Vagina (tissue), 2 donors: ENCODE measurements at regions not wholly inside any gene's neighbourhood (a gene's known extent, or its start where the extent isn't known, plus 50 kb on each side); places are given as distances from the start of the nearest gene placed in this dataset.

Experiments
- POLR2A ChIP-seq, 2 donors: fragments of 450-650 bp; IDR thresholded peaks; one replicate each; pipeline ENCODE4 v1.6.1; 2017; ENCODE audit warnings: antibody characterized with exemption in 2 of 2, mild to moderate bottlenecking in 2 of 2, moderate library complexity in 2 of 2
- POLR2AphosphoS5 ChIP-seq, 2 donors: sonication (generic); formaldehyde crosslinking; IDR thresholded peaks; one replicate each; pipeline ENCODE4 v1.9.0; 2017; ENCODE audit warnings: antibody characterized with exemption in 2 of 2, mild to moderate bottlenecking in 2 of 2, low read depth in 1 of 2; ENCODE audit not compliant: insufficient read depth in 1 of 2
- TF ChIP-seq, protein P1 (sequence below), 3 experiments: fragments of 450-650 bp in 2 of 3; fragments of 200-600 bp in 1 of 3; sonication (generic) in 1 of 3; IDR thresholded peaks; one replicate each; pipeline ENCODE4 v1.5.1; 2017 to 2019; ENCODE audit warnings: antibody characterized with exemption in 3 of 3, mild to moderate bottlenecking in 2 of 3, moderate library complexity in 2 of 3

DNA sequence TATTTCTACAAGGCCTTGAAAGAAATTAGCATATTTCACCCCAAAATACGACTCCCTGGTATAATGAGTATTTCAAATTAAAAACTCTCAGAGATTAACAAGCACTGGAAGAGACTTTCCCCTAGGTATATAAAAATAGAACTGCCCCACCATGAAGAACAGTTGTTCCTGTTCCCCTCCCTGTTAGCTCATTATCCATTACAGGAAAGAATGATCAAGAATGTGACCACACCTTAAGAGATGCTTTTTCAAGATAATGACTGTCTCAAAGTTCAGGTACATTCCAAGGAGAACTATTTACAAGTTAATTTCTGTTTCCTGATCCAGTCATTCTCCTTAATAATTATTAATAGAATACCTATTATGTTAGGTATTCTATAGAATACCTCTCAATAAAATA, 1220.6 kb upstream of the CDH2 start:
- TF ChIP-seq, protein P1, sequence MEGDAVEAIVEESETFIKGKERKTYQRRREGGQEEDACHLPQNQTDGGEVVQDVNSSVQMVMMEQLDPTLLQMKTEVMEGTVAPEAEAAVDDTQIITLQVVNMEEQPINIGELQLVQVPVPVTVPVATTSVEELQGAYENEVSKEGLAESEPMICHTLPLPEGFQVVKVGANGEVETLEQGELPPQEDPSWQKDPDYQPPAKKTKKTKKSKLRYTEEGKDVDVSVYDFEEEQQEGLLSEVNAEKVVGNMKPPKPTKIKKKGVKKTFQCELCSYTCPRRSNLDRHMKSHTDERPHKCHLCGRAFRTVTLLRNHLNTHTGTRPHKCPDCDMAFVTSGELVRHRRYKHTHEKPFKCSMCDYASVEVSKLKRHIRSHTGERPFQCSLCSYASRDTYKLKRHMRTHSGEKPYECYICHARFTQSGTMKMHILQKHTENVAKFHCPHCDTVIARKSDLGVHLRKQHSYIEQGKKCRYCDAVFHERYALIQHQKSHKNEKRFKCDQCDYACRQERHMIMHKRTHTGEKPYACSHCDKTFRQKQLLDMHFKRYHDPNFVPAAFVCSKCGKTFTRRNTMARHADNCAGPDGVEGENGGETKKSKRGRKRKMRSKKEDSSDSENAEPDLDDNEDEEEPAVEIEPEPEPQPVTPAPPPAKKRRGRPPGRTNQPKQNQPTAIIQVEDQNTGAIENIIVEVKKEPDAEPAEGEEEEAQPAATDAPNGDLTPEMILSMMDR (IDR thresholded peaks at IDR 0.05) = no peak
- TF ChIP-seq POLR2A (IDR thresholded peaks at IDR 0.05) (no peak), POLR2AphosphoS5 (IDR thresholded peaks at IDR 0.05; ENCODE audit: insufficient read depth in 1 of 2, low read depth in 1 of 2) (no peak)
